EH (cell line): ENCODE measurements at regions not wholly inside any gene's neighbourhood (a gene's known extent, or its start where the extent isn't known, plus 50 kb on each side); places are given as distances from the start of the nearest gene placed in this dataset.
A peak's percentile ranks its signal among the peaks of the same experiment; 100 is the strongest.
"Not testable (repeated sequence)": the region's sequence is repeated elsewhere in the genome, so short reads cannot be mapped to it uniquely, and the experiment has no call there.

Source experiments
- DNase-seq: peaks from one replicate; pipeline ENCODE4 v3.0.0-alpha.2; 2015; ENCODE audit warnings: low read depth

DNA sequence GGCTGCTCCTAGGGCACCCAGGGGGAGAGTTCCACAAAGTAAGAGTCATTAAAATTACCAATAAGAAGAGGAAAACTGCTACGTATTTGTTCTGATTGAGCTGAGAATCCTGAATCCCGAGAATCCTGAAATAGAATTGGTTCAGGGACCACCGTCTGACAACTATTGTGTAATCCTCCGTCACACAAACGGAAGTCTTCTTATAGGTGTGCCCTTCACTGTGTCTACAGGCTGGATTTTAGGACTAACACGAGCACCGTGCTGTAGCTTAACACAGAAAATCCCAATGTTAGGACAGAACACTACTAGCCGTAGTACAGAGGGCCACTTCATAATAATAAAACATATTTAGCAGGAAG is 50.6 kb upstream of the RNF182 start:
- DNase-seq = no peak

DNA sequence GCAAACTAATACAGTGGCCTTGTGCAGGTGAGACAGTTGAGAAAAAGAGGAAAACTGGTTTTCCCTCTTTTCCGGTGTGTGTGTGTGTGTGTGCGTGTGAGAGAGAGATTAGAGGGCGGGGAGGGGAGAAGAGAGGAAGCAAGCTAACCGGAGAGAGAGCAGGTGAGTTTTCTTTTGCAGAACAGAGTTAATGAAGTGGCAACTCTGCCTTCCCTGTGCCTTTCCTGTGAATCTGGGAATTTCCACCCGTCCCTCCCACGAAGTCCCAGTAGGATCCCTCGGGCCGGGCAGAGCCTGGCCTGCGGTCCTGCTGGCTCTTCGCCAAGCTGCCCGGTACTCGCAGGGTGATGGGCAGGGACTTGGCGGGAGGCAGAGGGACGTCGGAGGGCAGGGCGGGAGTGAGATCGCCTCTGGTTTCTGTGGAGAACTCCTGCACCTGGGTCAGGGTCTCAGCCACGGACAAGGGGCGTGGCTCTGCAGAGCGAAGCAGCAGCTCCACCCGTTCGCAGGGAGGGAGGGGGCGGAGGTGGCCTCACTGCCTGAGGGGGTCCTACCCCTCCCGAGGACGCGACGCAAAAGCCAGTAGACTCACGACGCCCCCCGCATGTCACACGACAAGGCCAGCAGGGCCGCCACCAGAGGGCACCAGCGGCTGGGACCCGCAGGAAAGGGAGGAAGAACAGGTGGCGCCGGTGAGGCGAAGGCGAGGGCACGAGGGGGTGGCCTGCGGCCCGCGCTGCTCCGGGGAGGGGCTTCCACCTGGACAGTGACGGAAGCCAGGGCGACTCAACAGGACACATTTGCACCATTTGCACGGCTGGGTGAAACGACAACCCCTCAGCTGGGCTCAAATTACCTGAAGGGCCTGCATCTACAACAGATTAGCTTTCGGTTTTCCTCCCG is 51.2 kb upstream of the RNF182 start:
- peak; percentile 21 for DNase-seq

DNA sequence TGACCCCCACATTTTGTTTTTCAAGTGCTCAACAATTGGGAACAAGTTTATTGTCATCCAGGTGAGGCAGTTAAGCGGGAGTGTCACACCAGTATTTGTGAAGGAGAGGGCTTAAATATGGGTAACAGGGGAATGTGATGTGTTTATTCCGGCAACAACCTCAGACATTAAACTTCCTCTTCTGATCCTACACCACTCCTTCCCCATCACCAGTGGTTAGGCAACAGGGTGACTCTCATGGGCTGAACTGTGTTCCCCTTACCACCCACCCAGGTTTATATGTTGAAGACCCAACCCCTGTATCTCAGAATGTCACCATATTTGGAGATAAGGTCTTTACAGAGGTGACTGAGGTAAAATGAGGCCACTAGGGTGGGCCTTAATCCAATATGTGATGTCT is 52.1 kb upstream of the RNF182 start:
- no peak for DNase-seq

GRCh38 chr6:13872006-13872405 is 52.7 kb upstream of the RNF182 start:
- DNase-seq = not testable (repeated sequence)

DNA sequence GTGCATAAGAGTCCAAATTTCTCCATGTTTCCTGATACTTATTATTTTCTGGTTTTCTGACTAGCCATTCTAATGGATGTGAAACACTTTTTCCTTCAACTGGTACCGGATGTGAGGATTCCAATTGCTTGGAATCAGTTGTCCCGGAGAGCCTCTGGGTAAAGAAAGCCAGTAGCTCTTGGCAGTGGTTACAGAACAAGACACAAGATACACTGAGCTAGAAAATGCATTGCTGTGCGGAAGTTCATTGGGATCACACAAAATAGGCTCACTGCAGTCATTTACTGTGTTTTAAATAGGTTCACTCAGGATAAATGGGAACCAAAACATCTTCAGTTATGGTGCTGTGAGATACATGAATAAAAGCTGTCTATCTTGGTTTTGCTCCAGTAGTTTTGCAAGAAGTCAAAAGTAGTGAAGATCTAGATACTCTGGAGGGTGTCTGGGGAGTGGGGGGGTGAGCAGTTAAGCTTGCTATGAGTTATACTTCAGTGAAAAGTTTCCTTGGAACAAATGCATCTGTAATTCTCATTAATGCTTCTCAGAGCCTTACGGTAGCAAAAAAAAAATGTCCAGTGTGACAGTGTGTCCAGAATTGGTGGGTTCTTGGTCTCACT is 54.4 kb upstream of the RNF182 start:
- no peak for DNase-seq

- DNase-seq = no peak
These were observed 53.9 kb upstream of the MCUR1 start for GRCh38 chr6:13868236-13868635.

DNA sequence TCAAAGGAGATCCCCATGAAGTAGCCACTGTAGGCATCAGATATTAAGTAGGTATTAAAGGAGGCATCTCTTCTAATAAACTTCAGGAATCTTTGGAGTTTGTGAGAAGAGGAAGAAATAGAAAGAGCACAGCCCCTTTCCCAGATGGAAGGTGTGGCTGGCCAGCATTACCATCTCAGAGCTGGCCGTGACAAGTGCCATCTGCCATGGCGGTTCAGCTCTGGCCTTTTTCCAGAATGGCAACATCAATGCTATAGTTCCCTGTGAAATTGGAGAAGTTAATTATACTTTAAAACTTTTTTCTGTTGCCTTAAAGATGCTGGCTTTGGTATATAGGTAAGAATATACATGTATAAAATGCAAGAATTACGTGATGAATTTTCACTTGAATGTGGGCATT is 51.9 kb upstream of the MCUR1 start:
- no peak for DNase-seq

DNA sequence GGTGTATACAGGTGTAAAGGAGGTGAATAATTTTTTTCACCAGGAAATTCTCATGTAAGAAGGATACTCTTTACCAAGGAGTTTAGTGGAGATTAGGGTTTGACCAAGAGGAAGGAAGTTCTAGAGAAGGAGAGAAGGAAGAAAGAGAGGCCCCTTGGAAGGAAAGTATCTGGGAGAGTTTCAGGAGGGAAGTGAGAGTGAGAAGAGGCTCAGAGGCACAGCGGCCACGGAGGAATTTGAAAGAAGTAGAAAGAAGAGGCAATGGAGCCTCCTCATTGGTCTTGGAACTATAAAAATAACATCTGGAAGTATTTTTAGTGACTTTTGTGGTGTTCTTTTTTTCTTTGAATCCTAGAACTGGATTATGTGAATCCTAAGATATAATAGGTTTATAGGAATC is 50.8 kb upstream of the MCUR1 start:
- DNase-seq = no peak

GRCh38 chr6:13864669-13865068 is 50.3 kb upstream of the MCUR1 start:
- not testable (repeated sequence) for DNase-seq
